Karpas-422 (cell line): ENCODE measurements at regions not wholly inside any gene's neighbourhood (a gene's known extent, or its start where the extent isn't known, plus 50 kb on each side); places are given as distances from the start of the nearest gene placed in this dataset.

ENCODE experiments used
- DNase-seq: peaks from one replicate; pipeline ENCODE4 v3.0.0-alpha.2; 2015
- H2AFZ ChIP-seq: fragments of 200-600 bp; sonication (generic); 2 replicates; pipeline ENCODE4 v1.6.1; 2014; ENCODE audit warnings: antibody characterized with exemption, low read length, mixed read lengths
- H3K27ac ChIP-seq: fragments of 200-600 bp; sonication (generic); 2 replicates; pipeline ENCODE4 v1.5.1; 2014; ENCODE audit warnings: mild to moderate bottlenecking, low read length, moderate library complexity
- H3K27me3 ChIP-seq: fragments of 200-600 bp; sonication (generic); 2 replicates; pipeline ENCODE4 v1.6.1; 2014; ENCODE audit warnings: low read length, mixed read lengths
- H3K36me3 ChIP-seq: fragments of 200-600 bp; sonication (generic); 2 replicates; pipeline ENCODE4 v1.6.1; 2014; ENCODE audit warnings: low read length, mixed read lengths; ENCODE audit not compliant: insufficient read depth
- H3K4me1 ChIP-seq: fragments of 200-600 bp; sonication (generic); 2 replicates; pipeline ENCODE4 v1.6.1; 2014; ENCODE audit warnings: mild to moderate bottlenecking, low read length, mixed read lengths
- H3K4me2 ChIP-seq: fragments of 200-600 bp; sonication (generic); 2 replicates; pipeline ENCODE4 v1.6.1; 2014; ENCODE audit warnings: low read length, low read depth, mild to moderate bottlenecking; ENCODE audit not compliant: poor library complexity, severe bottlenecking
- H3K4me3 ChIP-seq: fragments of 200-600 bp; sonication (generic); 2 replicates; pipeline ENCODE4 v1.5.1; 2014; ENCODE audit warnings: mild to moderate bottlenecking, antibody characterized with exemption, low read length, mixed read lengths
- H3K79me2 ChIP-seq: fragments of 200-600 bp; sonication (generic); 2 replicates; pipeline ENCODE4 v1.6.1; 2014; ENCODE audit warnings: mild to moderate bottlenecking, low read length, mixed read lengths
- H3K9ac ChIP-seq: fragments of 200-600 bp; sonication (generic); 2 replicates; pipeline ENCODE4 v1.6.0; 2014; ENCODE audit warnings: low read length
- H3K9me2 ChIP-seq: fragments of 200-600 bp; sonication (generic), shearing (Covaris generic); replicated peaks from 2 replicates; pipeline ENCODE4 v1.6.0; 2014; ENCODE audit warnings: mild to moderate bottlenecking, low read length, moderate library complexity; ENCODE audit not compliant: insufficient read depth
- H3K9me3 ChIP-seq: fragments of 300-700, 200-600 bp; sonication (generic); 2 replicates; pipeline ENCODE4 v1.6.1; 2014; ENCODE audit warnings: low read length, mixed read lengths
- H4K20me1 ChIP-seq: fragments of 200-600 bp; sonication (generic); 2 replicates; pipeline ENCODE4 v1.6.1; 2014; ENCODE audit warnings: mild to moderate bottlenecking, antibody characterized with exemption, low read length, low read depth; ENCODE audit not compliant: insufficient read depth

DNA sequence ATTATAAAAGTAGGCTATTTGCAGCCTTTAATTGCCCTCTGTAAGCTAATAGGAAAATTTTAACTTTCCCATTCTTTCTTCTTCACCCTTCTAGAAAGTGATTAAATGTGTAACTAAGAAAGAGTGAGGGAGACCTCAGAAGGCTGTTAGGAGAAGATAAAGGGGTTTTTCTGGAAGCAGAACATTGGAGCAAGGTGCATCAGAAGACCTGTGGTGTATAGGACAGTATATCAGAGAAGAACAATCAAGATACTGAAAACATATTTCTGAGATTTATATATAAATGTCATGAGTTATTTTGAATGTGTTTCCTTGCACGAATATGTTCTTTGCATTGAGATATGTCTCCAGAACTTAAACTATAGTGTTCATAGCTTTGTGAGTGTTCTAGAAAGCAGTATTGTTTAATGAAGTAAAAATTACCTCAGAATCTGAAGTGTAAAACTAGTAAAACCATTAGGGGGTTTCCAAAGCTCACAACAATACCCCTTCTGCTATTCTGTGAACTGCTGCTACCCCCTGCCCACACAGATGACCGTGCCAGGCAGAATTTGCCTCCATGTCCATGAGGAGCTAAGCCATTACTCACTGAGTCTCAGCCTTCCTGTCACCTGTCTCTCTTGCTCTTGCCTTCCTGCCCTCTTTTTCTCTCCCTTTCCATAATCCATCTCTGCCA lies 537.9 kb downstream of the EPHA4 start:
- no peaks in the 10 kb centered on the region for H4K20me1 ChIP-seq
- H2AFZ ChIP-seq, result no peak overlapping the region
- no peaks in the 10 kb centered on the region for H3K9me2 ChIP-seq
- no peak overlapping the region for H3K4me2 ChIP-seq
- no peaks in the 10 kb centered on the region for H3K36me3 ChIP-seq
- no peak overlapping the region for H3K9ac ChIP-seq
- no peaks in the 10 kb centered on the region for H3K27me3 ChIP-seq
- H3K79me2 ChIP-seq, result no peaks in the 10 kb centered on the region
- no peak for DNase-seq
- H3K9me3 ChIP-seq, result no peaks in the 10 kb centered on the region
- no peak overlapping the region for H3K4me3 ChIP-seq
- no peak overlapping the region for H3K27ac ChIP-seq
- H3K4me1 ChIP-seq, result peaks cover 6% of the 10 kb centered on the region

DNA sequence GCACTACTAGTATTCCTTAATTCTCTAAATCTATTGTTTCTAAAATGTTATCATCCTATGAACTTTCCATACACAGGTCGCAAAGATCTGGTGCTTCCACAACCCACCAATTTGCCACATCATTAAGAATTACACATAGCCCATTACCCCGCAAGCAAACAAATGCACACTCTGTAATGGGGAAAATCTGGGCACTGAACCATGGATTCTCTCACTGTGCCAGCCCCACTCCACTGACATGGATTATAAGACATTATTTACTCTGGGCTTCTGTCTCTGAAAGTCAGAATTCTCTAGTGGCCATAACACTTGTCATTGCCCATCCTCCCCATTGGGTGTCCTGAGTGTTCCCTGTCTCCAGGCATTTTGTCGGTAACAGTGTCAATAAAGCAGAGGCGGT lies 537.1 kb downstream of the EPHA4 start:
- Histone ChIP-seq H2AFZ (no peak overlapping the region), H3K36me3 (no peaks in the 10 kb centered on the region), H3K9me2 (no peaks in the 10 kb centered on the region), H3K27me3 (no peaks in the 10 kb centered on the region), H3K79me2 (no peaks in the 10 kb centered on the region), H3K4me3 (no peak overlapping the region), H3K4me2 (no peak overlapping the region), H4K20me1 (no peaks in the 10 kb centered on the region), H3K4me1 (peaks cover 6% of the 10 kb centered on the region), H3K9ac (no peak overlapping the region), H3K27ac (no peak overlapping the region), H3K9me3 (no peaks in the 10 kb centered on the region)
- no peak for DNase-seq

DNA sequence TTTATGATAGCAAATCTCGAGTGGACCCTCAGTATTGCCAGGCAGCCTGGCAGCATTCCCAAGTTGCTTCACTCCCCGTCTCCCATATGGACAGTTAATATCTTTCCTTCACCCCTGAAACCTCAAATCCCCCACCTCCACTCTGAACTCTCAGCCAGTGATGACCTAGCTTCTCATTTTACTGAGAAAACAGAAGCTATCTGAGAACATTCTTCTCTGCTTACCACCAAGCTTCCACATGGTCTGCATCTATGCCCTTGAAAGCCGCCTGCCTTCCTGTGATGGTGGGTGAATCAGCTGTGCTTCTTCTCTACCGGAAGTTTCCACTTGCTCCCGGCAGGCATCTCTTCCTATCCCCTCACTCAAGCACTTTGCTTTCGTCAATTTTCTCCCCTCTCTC lies 529.2 kb downstream of the EPHA4 start:
- Histone ChIP-seq H3K4me3 (no peak overlapping the region), H4K20me1 (no peaks in the 10 kb centered on the region), H3K36me3 (no peaks in the 10 kb centered on the region), H3K9me2 (no peaks in the 10 kb centered on the region), H3K4me1 (no peaks in the 10 kb centered on the region), H2AFZ (no peak overlapping the region), H3K27me3 (no peaks in the 10 kb centered on the region), H3K27ac (no peak overlapping the region), H3K9me3 (no peaks in the 10 kb centered on the region), H3K9ac (no peak overlapping the region), H3K79me2 (no peaks in the 10 kb centered on the region), H3K4me2 (no peak overlapping the region)
- DNase-seq, result no peak

DNA sequence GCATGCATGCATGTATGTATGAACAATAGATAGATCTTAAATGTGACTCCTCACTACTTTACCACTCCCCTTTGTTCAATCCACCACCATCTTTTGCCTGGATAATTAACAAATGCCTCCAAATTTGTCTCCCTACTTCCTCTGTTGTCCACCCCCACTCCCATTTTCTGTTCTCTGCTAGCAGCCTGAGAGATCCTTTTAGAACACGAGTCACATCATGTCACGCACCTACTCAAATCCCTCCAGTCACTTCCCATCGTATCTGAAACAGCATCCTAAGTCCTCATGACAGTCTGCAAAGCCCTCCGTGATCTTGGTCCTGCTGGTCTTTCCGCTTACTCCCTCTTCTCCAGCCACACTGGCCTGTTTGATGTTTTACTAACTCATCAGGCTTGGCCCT lies 527.3 kb downstream of the EPHA4 start:
- Histone ChIP-seq H3K9ac (no peak overlapping the region), H3K27ac (no peak overlapping the region), H3K27me3 (no peaks in the 10 kb centered on the region), H2AFZ (no peak overlapping the region), H4K20me1 (no peaks in the 10 kb centered on the region), H3K36me3 (no peaks in the 10 kb centered on the region), H3K9me3 (no peaks in the 10 kb centered on the region), H3K9me2 (no peaks in the 10 kb centered on the region), H3K79me2 (no peaks in the 10 kb centered on the region), H3K4me3 (no peak overlapping the region), H3K4me1 (no peaks in the 10 kb centered on the region), H3K4me2 (no peak overlapping the region)
- DNase-seq, result no peak

DNA sequence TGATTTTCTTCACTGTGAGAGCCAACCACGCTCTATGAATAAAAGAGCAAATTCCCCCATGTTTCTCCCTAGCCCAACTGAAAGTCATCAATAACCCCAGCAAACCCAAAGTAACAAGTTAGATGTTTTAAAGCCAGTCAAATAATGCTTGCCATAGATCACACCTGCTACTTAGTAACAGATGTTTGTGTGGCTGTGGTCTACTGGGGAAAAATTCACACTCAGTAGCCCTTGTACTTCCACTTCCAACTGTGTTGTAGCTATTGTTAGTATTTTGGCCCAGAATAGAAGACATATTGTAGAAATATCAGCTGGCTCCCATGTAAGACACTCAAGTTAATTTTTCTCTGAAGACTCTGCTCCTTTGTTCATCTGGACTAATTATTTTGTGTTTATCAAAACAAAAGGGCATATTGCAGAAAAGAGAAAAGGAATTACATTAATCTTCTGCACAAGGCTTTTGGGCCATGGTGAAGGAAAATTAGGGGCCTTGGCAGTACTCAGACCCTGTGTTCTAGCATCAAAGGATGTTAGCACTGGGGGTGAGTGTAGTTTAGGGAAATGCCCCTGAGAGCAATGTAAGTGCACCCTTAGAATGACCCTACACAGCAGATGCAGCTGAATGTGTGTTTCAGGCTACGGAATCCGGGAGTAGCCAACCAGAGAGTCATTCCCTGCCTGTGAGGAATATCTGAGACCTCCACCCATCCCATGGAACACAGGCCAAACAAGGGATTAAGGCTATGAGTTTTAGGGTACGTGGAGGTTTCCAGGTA lies 521.9 kb downstream of the EPHA4 start:
- H3K79me2 ChIP-seq, result no peaks in the 10 kb centered on the region
- H3K9ac ChIP-seq, result no peak overlapping the region
- no peak for DNase-seq
- no peak overlapping the region for H3K4me3 ChIP-seq
- no peak overlapping the region for H3K4me2 ChIP-seq
- H4K20me1 ChIP-seq, result no peaks in the 10 kb centered on the region
- no peaks in the 10 kb centered on the region for H3K9me3 ChIP-seq
- no peaks in the 10 kb centered on the region for H3K9me2 ChIP-seq
- no peak overlapping the region for H3K27ac ChIP-seq
- no peak overlapping the region for H2AFZ ChIP-seq
- H3K36me3 ChIP-seq, result no peaks in the 10 kb centered on the region
- H3K27me3 ChIP-seq, result no peaks in the 10 kb centered on the region
- H3K4me1 ChIP-seq, result no peaks in the 10 kb centered on the region

DNA sequence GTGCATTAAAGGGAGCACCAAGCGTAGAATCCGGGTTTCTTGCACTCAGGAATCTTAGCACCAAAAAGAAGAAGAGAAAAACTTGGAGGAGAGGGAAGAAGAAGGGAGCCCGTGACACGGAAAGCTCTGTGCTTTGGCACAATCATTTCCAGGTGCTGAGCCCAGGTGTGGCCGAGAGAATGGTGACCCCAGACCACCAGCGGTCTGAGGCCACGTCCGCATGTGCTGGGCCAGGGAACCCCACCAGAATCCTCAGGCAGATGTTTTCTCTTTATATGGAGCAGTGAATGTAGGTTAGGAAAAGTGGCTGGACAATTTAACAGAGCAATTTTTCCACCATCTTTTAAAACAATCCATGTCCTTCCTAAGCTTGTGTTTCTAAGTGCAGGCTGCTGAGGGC lies 520.9 kb downstream of the EPHA4 start:
- H3K4me2 ChIP-seq, result no peak overlapping the region
- no peaks in the 10 kb centered on the region for H3K9me2 ChIP-seq
- H3K79me2 ChIP-seq, result no peaks in the 10 kb centered on the region
- no peak for DNase-seq
- H3K27me3 ChIP-seq, result no peaks in the 10 kb centered on the region
- no peaks in the 10 kb centered on the region for H3K4me1 ChIP-seq
- H3K27ac ChIP-seq, result no peak overlapping the region
- H3K9ac ChIP-seq, result no peak overlapping the region
- H3K9me3 ChIP-seq, result no peaks in the 10 kb centered on the region
- no peak overlapping the region for H3K4me3 ChIP-seq
- no peak overlapping the region for H2AFZ ChIP-seq
- H3K36me3 ChIP-seq, result no peaks in the 10 kb centered on the region
- H4K20me1 ChIP-seq, result no peaks in the 10 kb centered on the region

DNA sequence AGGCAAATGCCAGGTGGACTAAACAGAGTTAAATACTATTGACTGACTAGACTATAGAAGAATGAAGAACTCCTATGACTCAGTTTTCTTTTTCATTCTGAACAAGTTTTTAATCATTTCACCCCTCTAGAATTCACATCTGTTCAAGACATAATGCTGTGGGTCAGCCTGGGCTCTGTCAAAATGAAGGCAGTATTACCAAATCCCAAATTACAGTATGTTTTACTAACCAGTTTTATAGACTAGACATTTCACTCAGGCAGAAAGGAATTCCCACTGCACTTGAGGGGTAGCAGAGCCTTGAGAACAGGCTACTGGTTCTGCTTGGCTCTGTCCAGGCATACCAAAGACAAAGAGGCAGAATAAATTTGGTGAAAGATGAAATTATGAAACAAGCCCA lies 511.7 kb downstream of the EPHA4 start:
- no peak for DNase-seq
- Histone ChIP-seq H3K9me3 (0 out of 2 replicates have a peak, but pooled peaks cover 3% of the 10 kb centered on the region), H3K27ac (no peak overlapping the region), H2AFZ (no peak overlapping the region), H3K4me1 (no peaks in the 10 kb centered on the region), H3K36me3 (no peaks in the 10 kb centered on the region), H3K9ac (no peak overlapping the region), H3K4me3 (no peak overlapping the region), H4K20me1 (no peaks in the 10 kb centered on the region), H3K9me2 (no peaks in the 10 kb centered on the region), H3K79me2 (no peaks in the 10 kb centered on the region), H3K27me3 (no peaks in the 10 kb centered on the region), H3K4me2 (no peak overlapping the region)

DNA sequence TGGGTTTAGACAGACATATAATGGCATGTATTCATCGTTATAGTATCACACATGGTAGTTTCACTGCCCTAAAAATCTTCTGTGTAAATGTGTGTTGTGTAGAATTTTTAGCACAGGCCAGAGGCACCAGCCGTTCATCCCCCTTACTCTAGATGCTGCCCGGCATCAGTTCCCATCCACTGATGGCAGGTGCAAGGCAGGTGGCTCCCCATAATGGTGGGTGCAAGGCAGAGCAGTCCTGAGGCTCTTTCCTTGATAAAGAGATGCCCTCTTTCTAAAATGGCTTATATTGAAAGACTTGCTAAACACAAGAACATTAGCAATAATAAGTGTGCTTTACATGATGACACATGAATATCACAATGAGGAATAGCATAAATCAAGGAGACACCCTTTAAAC lies 508.5 kb downstream of the EPHA4 start:
- Histone ChIP-seq H3K4me2 (no peak overlapping the region), H3K9me3 (0 out of 2 replicates have a peak, but pooled peaks cover 3% of the 10 kb centered on the region), H2AFZ (no peak overlapping the region), H4K20me1 (no peaks in the 10 kb centered on the region), H3K4me3 (no peak overlapping the region), H3K9ac (no peak overlapping the region), H3K79me2 (no peaks in the 10 kb centered on the region), H3K9me2 (no peaks in the 10 kb centered on the region), H3K4me1 (no peaks in the 10 kb centered on the region), H3K27me3 (no peaks in the 10 kb centered on the region), H3K36me3 (no peaks in the 10 kb centered on the region), H3K27ac (no peak overlapping the region)
- DNase-seq, result no peak
